GM23338 (cell line): ENCODE measurements at regions not wholly inside any gene's neighbourhood (a gene's known extent, or its start where the extent isn't known, plus 50 kb on each side); places are given as distances from the start of the nearest gene placed in this dataset.

Experiments
- ATAC-seq: fragments of 200-7000 bp; cut with Tn5 transposase; 3 replicates; pipeline ENCODE4 v1.9.1; 2020
- DNase-seq: peaks from one replicate; pipeline ENCODE4 v3.0.0-alpha.2; 2015; ENCODE audit warnings: low spot score
- H2AFZ ChIP-seq: fragments of 200-600 bp; sonication (generic); 2 replicates; pipeline ENCODE4 v1.8.0; 2016; ENCODE audit warnings: antibody characterized with exemption, mild to moderate bottlenecking, moderate library complexity
- H3F3A ChIP-seq: fragments of 200-600 bp; sonication (generic); replicated peaks from 2 replicates; pipeline ENCODE4 v1.8.0; 2017; ENCODE audit warnings: antibody characterized with exemption, mixed run types, low read depth
- H3K27ac ChIP-seq: fragments of 200-600 bp; sonication (generic); 2 replicates; pipeline ENCODE4 v1.6.1; 2016; ENCODE audit warnings: low read depth
- H3K27me3 ChIP-seq: fragments of 200-600 bp; sonication (generic); 2 replicates; pipeline ENCODE4 v1.8.0; 2016; ENCODE audit warnings: mild to moderate bottlenecking, mixed run types, moderate library complexity; ENCODE audit not compliant: insufficient read depth
- H3K36me3 ChIP-seq: fragments of 200-600 bp; sonication (generic); 2 replicates; pipeline ENCODE4 v1.8.0; 2016; ENCODE audit warnings: mild to moderate bottlenecking; ENCODE audit not compliant: insufficient read depth
- H3K4me1 ChIP-seq: fragments of 200-600 bp; sonication (generic); 2 replicates; pipeline ENCODE4 v1.8.0; 2016; ENCODE audit warnings: mild to moderate bottlenecking, moderate library complexity; ENCODE audit not compliant: insufficient read depth
- H3K4me2 ChIP-seq: fragments of 200-600 bp; sonication (generic); 2 replicates; pipeline ENCODE4 v1.7.1; 2017; ENCODE audit warnings: mixed run types
- H3K4me3 ChIP-seq: fragments of 200-600 bp; sonication (generic); 2 replicates; pipeline ENCODE4 v1.6.1; 2016; ENCODE audit warnings: mixed run types
- H3K79me2 ChIP-seq: fragments of 200-600 bp; sonication (generic); replicated peaks from 2 replicates; pipeline ENCODE4 v1.8.0; 2017; ENCODE audit warnings: mild to moderate bottlenecking; ENCODE audit not compliant: insufficient read depth
- H3K9me2 ChIP-seq: fragments of 200-600 bp; sonication (generic); 2 replicates; pipeline ENCODE4 v1.8.0; 2017; ENCODE audit not compliant: insufficient read depth
- H4K20me1 ChIP-seq: fragments of 200-600 bp; sonication (generic); replicated peaks from 2 replicates; pipeline ENCODE4 v1.8.0; 2017; ENCODE audit warnings: mild to moderate bottlenecking; ENCODE audit not compliant: insufficient read depth
- H3K27ac Mint-ChIP-seq: 2 replicates; pipeline ENCODE4 v1.8.0; 2020; ENCODE audit warnings: inconsistent platforms, mild to moderate bottlenecking, moderate library complexity, mixed read lengths
- H3K27me3 Mint-ChIP-seq: 3 replicates; pipeline ENCODE4 v1.8.0; 2022; ENCODE audit warnings: low read depth, mild to moderate bottlenecking, moderate library complexity, mixed read lengths, inconsistent platforms; ENCODE audit not compliant: insufficient read depth, poor library complexity
- H3K36me3 Mint-ChIP-seq: 3 replicates; pipeline ENCODE4 v1.8.0; 2021; ENCODE audit warnings: low read depth, mild to moderate bottlenecking, inconsistent platforms, moderate library complexity, mixed read lengths
- H3K4me1 Mint-ChIP-seq: 3 replicates; pipeline ENCODE4 v1.8.0; 2020; ENCODE audit warnings: mild to moderate bottlenecking, inconsistent platforms, mixed read lengths
- H3K4me3 Mint-ChIP-seq: 3 replicates; pipeline ENCODE4 v1.8.0; 2021; ENCODE audit warnings: moderate library complexity, mild to moderate bottlenecking, inconsistent platforms, mixed read lengths
- H3K9me3 Mint-ChIP-seq: 3 replicates; pipeline ENCODE4 v1.8.0; 2020; ENCODE audit warnings: moderate library complexity, mild to moderate bottlenecking, inconsistent platforms, mixed read lengths
- CREB1 ChIP-seq: fragments of 250-450 bp; sonication (Bioruptor Pico); IDR thresholded peaks from 2 replicates; pipeline ENCODE4 v1.5.0; 2020; ENCODE audit warnings: low read depth, mild to moderate bottlenecking, moderate library complexity
- CTCF ChIP-seq, 2 experiments: fragments of 200-600 bp in 1 of 2; sonication (generic) in 1 of 2; conservative IDR thresholded peaks; 2 replicates each; pipeline versions ENCODE4 v1.5.1 to v1.6.1; 2016 to 2017; ENCODE audit warnings: antibody characterized with exemption in 2 of 2, low read depth in 2 of 2, mild to moderate bottlenecking in 2 of 2, moderate library complexity in 1 of 2
- ETS1 ChIP-seq: IDR thresholded peaks from 2 replicates; pipeline ENCODE4 v1.6.1; 2016; ENCODE audit warnings: antibody characterized with exemption
- EZH2 ChIP-seq: fragments of 200-600 bp; sonication (generic); IDR thresholded peaks from one replicate; pipeline ENCODE4 v1.8.0; 2017; ENCODE audit warnings: antibody characterized with exemption, mild to moderate bottlenecking, low read depth; ENCODE audit not compliant: unreplicated experiment
- EZH2phosphoT487 ChIP-seq: fragments of 200-600 bp; sonication (generic); IDR thresholded peaks from one replicate; pipeline ENCODE4 v1.8.1; 2018; ENCODE audit warnings: antibody characterized with exemption; ENCODE audit not compliant: unreplicated experiment
- JUNB ChIP-seq: IDR thresholded peaks from one replicate; pipeline ENCODE4 v1.6.1; 2016; ENCODE audit warnings: antibody characterized with exemption; ENCODE audit not compliant: unreplicated experiment
- NANOG ChIP-seq: IDR thresholded peaks from 2 replicates; pipeline ENCODE4 v1.6.1; 2016; ENCODE audit warnings: antibody characterized with exemption, borderline replicate concordance
- POLR2AphosphoS5 ChIP-seq: IDR thresholded peaks from 2 replicates; pipeline ENCODE4 v1.6.1; 2016; ENCODE audit warnings: antibody characterized with exemption, low read depth
- REST ChIP-seq: IDR thresholded peaks from one replicate; pipeline ENCODE4 v1.6.1; 2018; ENCODE audit warnings: antibody characterized with exemption; ENCODE audit not compliant: unreplicated experiment
- STAT1 ChIP-seq: IDR thresholded peaks from one replicate; pipeline ENCODE4 v1.6.1; 2016; ENCODE audit warnings: antibody characterized with exemption; ENCODE audit not compliant: unreplicated experiment
- ZNF114 ChIP-seq: fragments of 250-450 bp; sonication (Bioruptor Pico); IDR thresholded peaks from 2 replicates; pipeline ENCODE4 v1.5.0; 2020; ENCODE audit warnings: mild to moderate bottlenecking, moderate library complexity
- ZNF331 ChIP-seq: fragments of 250-450 bp; sonication (Bioruptor Pico); IDR thresholded peaks from 2 replicates; pipeline ENCODE4 v1.5.0; 2020; ENCODE audit warnings: low read depth, mild to moderate bottlenecking, moderate library complexity
- ZNF462 ChIP-seq: fragments of 250-450 bp; sonication (Bioruptor Pico); IDR thresholded peaks from 2 replicates; pipeline ENCODE4 v1.5.0; 2020; ENCODE audit warnings: mild to moderate bottlenecking, moderate library complexity

- no peaks in the 10 kb centered on the region; the same call in 1 of the 2 replicates for H3K36me3 ChIP-seq
- DNase-seq (no peak), ATAC-seq (no peak)
- H3K9me2 ChIP-seq = peaks cover 10% of the 10 kb centered on the region; the same call in 1 of the 2 replicates
- no peak overlapping the region for H3K27ac Mint-ChIP-seq
- no peaks in the 10 kb centered on the region for H3K27me3 ChIP-seq
- no peaks in the 10 kb centered on the region for H3K4me1 ChIP-seq
- peaks cover 6% of the 10 kb centered on the region for H3K27me3 Mint-ChIP-seq
- no peaks in the 10 kb centered on the region for H3K79me2 ChIP-seq
- no peak overlapping the region for H3K4me2 ChIP-seq
- H3K4me3 Mint-ChIP-seq = no peak overlapping the region
- TF ChIP-seq ZNF462 (CRISPR knock-in tag) = no peak
- TF ChIP-seq CTCF (conservative IDR thresholded peaks at IDR 0.05; ENCODE audit: low read depth in 2 of 2) = no peak
- TF ChIP-seq JUNB = no peak
- no peak for TF ChIP-seq EZH2phosphoT487
- no peak for TF ChIP-seq NANOG
- no peak for TF ChIP-seq STAT1
- no peak for TF ChIP-seq ZNF114
- TF ChIP-seq ETS1 = no peak
- no peak for TF ChIP-seq CREB1 (CRISPR knock-in tag)
- TF ChIP-seq EZH2 = no peak
- TF ChIP-seq POLR2AphosphoS5 = no peak
- TF ChIP-seq REST = no peak
- no peak for TF ChIP-seq ZNF331 (CRISPR knock-in tag)
- H3K4me1 Mint-ChIP-seq = peaks cover 4% of the 10 kb centered on the region
- no peaks in the 10 kb centered on the region for H3F3A ChIP-seq
- no peaks in the 10 kb centered on the region for H4K20me1 ChIP-seq
- 0 out of 3 replicates have a peak, but pooled peaks cover 3% of the 10 kb centered on the region for H3K9me3 Mint-ChIP-seq
- no peak overlapping the region for H3K27ac ChIP-seq
- no peaks in the 10 kb centered on the region; the same call in 2 of the 3 replicates for H3K36me3 Mint-ChIP-seq
- no peak overlapping the region for H3K4me3 ChIP-seq
- H2AFZ ChIP-seq = no peak overlapping the region
These were observed 413.4 kb downstream of the BCL11B start for GRCh38 chr14:98858561-98858960.
